ENCODE measurements at regions not wholly inside any gene's neighbourhood (a gene's known extent, or its start where the extent isn't known, plus 50 kb on each side); places are given as distances from the start of the nearest gene placed in this dataset.

DNA sequence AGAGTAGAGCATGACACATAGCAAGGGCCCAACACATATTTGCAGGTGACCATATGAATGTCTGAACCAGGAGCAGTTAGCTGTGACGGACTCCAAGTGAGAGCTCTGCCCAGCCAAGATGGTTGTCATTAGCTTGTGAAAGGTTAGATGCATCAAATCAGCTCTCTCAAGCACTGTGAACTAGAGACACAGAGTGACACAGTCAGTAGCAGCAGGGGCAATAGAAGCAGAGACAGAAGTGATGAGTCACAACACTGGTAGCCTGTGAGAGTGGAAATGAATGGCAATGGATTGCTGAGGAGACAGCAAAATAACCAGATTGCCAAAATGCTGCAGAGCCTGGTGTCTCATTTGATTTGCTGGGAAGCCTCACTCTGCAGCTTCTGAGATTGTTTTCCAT, 558.9 kb downstream of the PKHD1 start:
- TF ChIP-seq ZNF138 (tag by site-specific recombination; IDR thresholded peaks at IDR 0.05; ENCODE audit: borderline replicate concordance) (no peak), ZFP37 (tag by site-specific recombination; IDR thresholded peaks at IDR 0.05) (no peak), ZNF24 (tag by site-specific recombination; IDR thresholded peaks at IDR 0.05) (no peak), TCF7L2 (IDR thresholded peaks at IDR 0.05; ENCODE audit: borderline replicate concordance, low read depth, low read length) (no peak), ZNF777 (tag by site-specific recombination; IDR thresholded peaks at IDR 0.05; ENCODE audit: borderline replicate concordance) (no peak), ZNF16 (tag by site-specific recombination; IDR thresholded peaks at IDR 0.05; ENCODE audit: low read depth) (no peak), ZNF776 (tag by site-specific recombination; IDR thresholded peaks at IDR 0.05; ENCODE audit: borderline replicate concordance) (no peak)
- TF ChIP-seq, protein P1, sequence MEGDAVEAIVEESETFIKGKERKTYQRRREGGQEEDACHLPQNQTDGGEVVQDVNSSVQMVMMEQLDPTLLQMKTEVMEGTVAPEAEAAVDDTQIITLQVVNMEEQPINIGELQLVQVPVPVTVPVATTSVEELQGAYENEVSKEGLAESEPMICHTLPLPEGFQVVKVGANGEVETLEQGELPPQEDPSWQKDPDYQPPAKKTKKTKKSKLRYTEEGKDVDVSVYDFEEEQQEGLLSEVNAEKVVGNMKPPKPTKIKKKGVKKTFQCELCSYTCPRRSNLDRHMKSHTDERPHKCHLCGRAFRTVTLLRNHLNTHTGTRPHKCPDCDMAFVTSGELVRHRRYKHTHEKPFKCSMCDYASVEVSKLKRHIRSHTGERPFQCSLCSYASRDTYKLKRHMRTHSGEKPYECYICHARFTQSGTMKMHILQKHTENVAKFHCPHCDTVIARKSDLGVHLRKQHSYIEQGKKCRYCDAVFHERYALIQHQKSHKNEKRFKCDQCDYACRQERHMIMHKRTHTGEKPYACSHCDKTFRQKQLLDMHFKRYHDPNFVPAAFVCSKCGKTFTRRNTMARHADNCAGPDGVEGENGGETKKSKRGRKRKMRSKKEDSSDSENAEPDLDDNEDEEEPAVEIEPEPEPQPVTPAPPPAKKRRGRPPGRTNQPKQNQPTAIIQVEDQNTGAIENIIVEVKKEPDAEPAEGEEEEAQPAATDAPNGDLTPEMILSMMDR (tag by site-specific recombination; IDR thresholded peaks at IDR 0.05), result no peak

Measured in HEK293 (cell line).